ENCODE measurements at regions not wholly inside any gene's neighbourhood (a gene's known extent, or its start where the extent isn't known, plus 50 kb on each side); places are given as distances from the start of the nearest gene placed in this dataset.

DNA sequence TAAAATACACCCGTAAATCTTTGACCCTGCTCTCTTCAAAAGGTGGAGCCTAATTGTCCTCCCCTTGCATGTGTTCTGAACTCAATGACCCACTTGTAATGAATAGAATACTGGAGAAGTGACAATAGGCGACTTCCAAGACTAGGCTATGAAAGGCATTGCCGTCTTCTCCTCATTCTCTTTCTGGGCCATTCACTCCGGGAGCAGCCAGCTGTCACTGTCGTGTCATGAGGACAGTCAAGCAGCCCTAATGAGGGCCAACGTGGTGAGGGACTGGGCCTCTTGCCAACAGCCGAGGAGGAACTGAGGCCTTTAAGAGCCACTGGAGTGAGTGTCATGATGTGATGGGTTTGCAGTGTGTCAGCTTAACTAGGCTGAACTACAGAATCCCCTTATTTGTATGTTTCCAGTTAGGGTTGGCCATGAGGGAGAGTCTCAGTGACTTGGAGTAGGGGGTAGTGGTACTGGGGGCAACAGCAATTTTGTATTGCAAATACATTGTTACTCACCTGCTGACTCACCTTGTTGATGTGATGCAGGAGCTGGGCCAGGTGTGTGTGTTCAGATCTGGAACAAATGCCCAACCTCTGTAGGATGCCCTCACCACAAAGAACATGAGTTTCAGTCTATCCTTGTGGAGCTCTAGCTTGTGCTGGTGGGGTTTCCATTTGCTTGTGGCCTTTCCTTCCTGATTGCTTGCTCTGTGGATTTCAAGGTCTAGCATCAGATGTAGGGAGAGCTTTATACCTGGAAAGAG is 188.5 kb upstream of the PROK2 start:
- no peak overlapping the region for H3K27ac ChIP-seq (replicated peaks in 1 of 4)
- H3K4me1 ChIP-seq: no peaks in the 10 kb centered on the region
- H3K36me3 ChIP-seq: no peaks in the 10 kb centered on the region
- H3K4me3 ChIP-seq: no peak overlapping the region
- WGBS: 74% methylated on average over 7 of the region's 7 CpGs
- intact Hi-C loops (cut with DNase I): no loop called here
- no peak for TF ChIP-seq POLR2AphosphoS5 (IDR thresholded peaks at IDR 0.05)
- no peak for TF ChIP-seq EP300 (IDR thresholded peaks at IDR 0.05)
- H3K27me3 ChIP-seq: no peaks in the 10 kb centered on the region
- H3K9me3 ChIP-seq: peaks cover 0 to 6% (median 0%) of the 10 kb centered on the region in 4 donors
- DNase-seq (ENCODE audit: extremely low spot score): no peak

DNA sequence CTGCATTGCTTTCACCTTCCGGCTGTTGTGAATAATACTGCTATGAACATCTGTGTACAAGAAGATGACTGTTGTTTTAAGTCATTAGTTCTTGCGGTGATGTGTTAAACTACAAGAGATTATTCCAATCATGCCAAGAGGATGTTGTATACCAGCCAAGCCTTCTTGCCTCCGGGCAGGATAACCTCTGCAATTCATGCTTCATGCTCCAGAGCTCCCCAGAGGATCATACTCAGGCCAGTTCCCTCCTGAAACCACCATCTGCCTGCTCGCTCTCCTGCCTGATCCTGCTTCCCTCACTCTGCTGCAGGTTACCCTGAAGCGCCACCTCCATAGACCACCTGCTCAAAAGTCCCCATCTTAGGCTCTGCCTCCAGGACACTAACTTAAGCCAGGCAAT is 187.1 kb upstream of the PROK2 start:
- Histone ChIP-seq H3K27ac (replicated peaks in 1 of 4) (no peak overlapping the region), H3K4me3 (no peak overlapping the region), H3K4me1 (no peaks in the 10 kb centered on the region), H3K27me3 (no peaks in the 10 kb centered on the region), H3K9me3 (peaks cover 0 to 6% (median 0%) of the 10 kb centered on the region in 4 donors), H3K36me3 (no peaks in the 10 kb centered on the region)
- 95% methylated on average over 5 of the region's 5 CpGs for WGBS
- TF ChIP-seq, protein P1, sequence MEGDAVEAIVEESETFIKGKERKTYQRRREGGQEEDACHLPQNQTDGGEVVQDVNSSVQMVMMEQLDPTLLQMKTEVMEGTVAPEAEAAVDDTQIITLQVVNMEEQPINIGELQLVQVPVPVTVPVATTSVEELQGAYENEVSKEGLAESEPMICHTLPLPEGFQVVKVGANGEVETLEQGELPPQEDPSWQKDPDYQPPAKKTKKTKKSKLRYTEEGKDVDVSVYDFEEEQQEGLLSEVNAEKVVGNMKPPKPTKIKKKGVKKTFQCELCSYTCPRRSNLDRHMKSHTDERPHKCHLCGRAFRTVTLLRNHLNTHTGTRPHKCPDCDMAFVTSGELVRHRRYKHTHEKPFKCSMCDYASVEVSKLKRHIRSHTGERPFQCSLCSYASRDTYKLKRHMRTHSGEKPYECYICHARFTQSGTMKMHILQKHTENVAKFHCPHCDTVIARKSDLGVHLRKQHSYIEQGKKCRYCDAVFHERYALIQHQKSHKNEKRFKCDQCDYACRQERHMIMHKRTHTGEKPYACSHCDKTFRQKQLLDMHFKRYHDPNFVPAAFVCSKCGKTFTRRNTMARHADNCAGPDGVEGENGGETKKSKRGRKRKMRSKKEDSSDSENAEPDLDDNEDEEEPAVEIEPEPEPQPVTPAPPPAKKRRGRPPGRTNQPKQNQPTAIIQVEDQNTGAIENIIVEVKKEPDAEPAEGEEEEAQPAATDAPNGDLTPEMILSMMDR (IDR thresholded peaks at IDR 0.05): no peak
- TF ChIP-seq POLR2A (IDR thresholded peaks at IDR 0.05; ENCODE audit: low read depth): no peak
- TF ChIP-seq EP300 (IDR thresholded peaks at IDR 0.05): no peak
- TF ChIP-seq POLR2AphosphoS5 (IDR thresholded peaks at IDR 0.05): no peak
- intact Hi-C loops (cut with DNase I): no loop called here
- no peak for DNase-seq (ENCODE audit: extremely low spot score)

GRCh38 chr3:71968544-71968943 is 183.6 kb upstream of the PROK2 start:
- H3K9me3 ChIP-seq: no peaks in the 10 kb centered on the region
- H3K27me3 ChIP-seq: no peaks in the 10 kb centered on the region
- no peak for DNase-seq (ENCODE audit: extremely low spot score)
- H3K4me3 ChIP-seq: no peak overlapping the region
- H3K36me3 ChIP-seq: no peaks in the 10 kb centered on the region
- H3K27ac ChIP-seq (replicated peaks in 1 of 4): no peak overlapping the region
- WGBS: 75% methylated on average over 4 of the region's 4 CpGs
- intact Hi-C loops (cut with DNase I): no loop called here
- H3K4me1 ChIP-seq: no peaks in the 10 kb centered on the region
- TF ChIP-seq, protein P1 (IDR thresholded peaks at IDR 0.05): no peak
- TF ChIP-seq POLR2AphosphoS5 (IDR thresholded peaks at IDR 0.05) (no peak), EP300 (IDR thresholded peaks at IDR 0.05) (no peak), POLR2A (IDR thresholded peaks at IDR 0.05; ENCODE audit: low read depth) (no peak)

DNA sequence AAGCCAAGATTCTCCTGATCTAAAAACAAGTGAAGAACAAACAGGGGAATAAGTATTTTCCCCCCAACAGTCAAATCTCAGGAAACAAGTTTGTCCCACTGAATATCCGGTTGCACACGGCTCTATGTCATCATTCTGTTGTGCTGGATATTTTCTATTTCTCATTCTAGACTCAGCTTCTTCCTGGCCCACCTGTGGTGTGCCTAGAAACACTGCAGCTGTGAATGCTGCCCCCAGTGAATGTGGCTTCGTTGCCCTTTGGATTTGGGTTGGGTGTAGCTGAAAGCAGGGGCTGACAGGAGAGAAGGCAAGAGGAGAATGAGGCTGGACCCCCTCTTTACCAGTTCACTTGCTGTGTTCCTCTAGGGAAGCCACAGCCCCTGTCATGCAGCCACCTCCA is 181.2 kb upstream of the PROK2 start:
- Histone ChIP-seq H3K9me3 (no peaks in the 10 kb centered on the region), H3K27me3 (no peaks in the 10 kb centered on the region), H3K36me3 (no peaks in the 10 kb centered on the region), H3K4me3 (no peak overlapping the region), H3K4me1 (no peaks in the 10 kb centered on the region), H3K27ac (replicated peaks in 1 of 4) (no peak overlapping the region)
- intact Hi-C loops (cut with DNase I): no loop called here
- no peak for TF ChIP-seq EP300 (IDR thresholded peaks at IDR 0.05)
- 66% methylated on average over 3 of the region's 3 CpGs for WGBS
- no peak for DNase-seq (ENCODE audit: extremely low spot score)

- Histone ChIP-seq H3K27me3 (no peaks in the 10 kb centered on the region), H3K36me3 (no peaks in the 10 kb centered on the region), H3K27ac (replicated peaks in 1 of 4) (no peak overlapping the region), H3K9me3 (no peaks in the 10 kb centered on the region), H3K4me1 (no peaks in the 10 kb centered on the region), H3K4me3 (no peak overlapping the region)
- no peak for DNase-seq (ENCODE audit: extremely low spot score)
- intact Hi-C loops (cut with DNase I): no loop called here
- no peak for TF ChIP-seq POLR2AphosphoS5 (IDR thresholded peaks at IDR 0.05)
- TF ChIP-seq, protein P1 (IDR thresholded peaks at IDR 0.05): no peak
- no peak for TF ChIP-seq POLR2A (IDR thresholded peaks at IDR 0.05; ENCODE audit: low read depth)
- no peak for TF ChIP-seq EP300 (IDR thresholded peaks at IDR 0.05)
- WGBS: 83% methylated on average over 1 of the region's 1 CpG
Observed at GRCh38 chr3:71964170-71964569, 179.2 kb upstream of the PROK2 start.

Measured in esophagus muscularis mucosa (tissue), 4 donors.